ENCODE measurements at regions not wholly inside any gene's neighbourhood (a gene's known extent, or its start where the extent isn't known, plus 50 kb on each side); places are given as distances from the start of the nearest gene placed in this dataset.

DNA sequence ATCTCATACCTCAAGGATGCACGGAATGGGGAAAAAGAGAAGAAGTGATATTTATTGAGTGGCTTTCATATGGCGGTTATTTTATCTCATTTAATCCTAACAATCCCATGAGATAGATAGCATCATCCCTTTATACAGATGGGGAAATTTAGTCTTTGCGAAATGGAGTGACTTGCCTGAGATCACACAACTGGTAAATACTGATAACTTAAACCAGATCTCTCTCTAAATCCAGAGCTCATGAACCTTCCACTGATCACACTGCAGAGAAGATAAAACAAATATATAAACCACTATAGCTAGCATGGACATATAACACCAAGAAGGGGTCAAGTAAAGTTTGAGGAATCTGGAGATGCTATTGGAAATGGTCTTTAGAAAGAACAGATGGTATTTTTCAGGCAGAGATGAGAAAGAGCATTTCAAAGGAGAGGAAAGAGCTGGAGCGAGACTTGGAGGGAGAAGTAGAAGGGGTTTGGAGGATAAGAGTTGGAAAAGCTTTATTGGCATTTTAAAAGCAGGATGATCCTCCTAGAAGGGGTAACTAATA lies 139.8 kb upstream of the TNFAIP3 start:
- Mint-ChIP-seq H3K4me1 (ENCODE audit: insufficient read depth, unreplicated experiment) (peaks cover 31% of the 10 kb centered on the region), H3K27me3 (ENCODE audit: insufficient read depth, unreplicated experiment) (no peaks in the 10 kb centered on the region), H3K9me3 (ENCODE audit: unreplicated experiment) (no peaks in the 10 kb centered on the region), H3K4me3 (ENCODE audit: unreplicated experiment) (no peak overlapping the region), H3K36me3 (ENCODE audit: insufficient read depth, unreplicated experiment) (peaks cover 6% of the 10 kb centered on the region), H3K27ac (ENCODE audit: low read depth, unreplicated experiment) (no peak overlapping the region)
- intact Hi-C loops (cut with micrococcal nuclease): no loop called here
- BruUV-seq (replicated peaks): no TSS peak
- ChIA-PET POLR2A (interaction anchor here (0.6 to 3.5 kb wide), 5 partner anchors 16 to 359 kb away, joined by 3 to 28 read pairs (median 4); partner anchors contain the start of gene TNFAIP3), CTCF (interaction anchor here (0.6 to 3.1 kb wide), 11 partner anchors 19 to 389 kb away, joined by 3 to 12 read pairs (median 4); partner anchors contain the start of gene TNFAIP3)
- TF ChIP-seq, protein P1, sequence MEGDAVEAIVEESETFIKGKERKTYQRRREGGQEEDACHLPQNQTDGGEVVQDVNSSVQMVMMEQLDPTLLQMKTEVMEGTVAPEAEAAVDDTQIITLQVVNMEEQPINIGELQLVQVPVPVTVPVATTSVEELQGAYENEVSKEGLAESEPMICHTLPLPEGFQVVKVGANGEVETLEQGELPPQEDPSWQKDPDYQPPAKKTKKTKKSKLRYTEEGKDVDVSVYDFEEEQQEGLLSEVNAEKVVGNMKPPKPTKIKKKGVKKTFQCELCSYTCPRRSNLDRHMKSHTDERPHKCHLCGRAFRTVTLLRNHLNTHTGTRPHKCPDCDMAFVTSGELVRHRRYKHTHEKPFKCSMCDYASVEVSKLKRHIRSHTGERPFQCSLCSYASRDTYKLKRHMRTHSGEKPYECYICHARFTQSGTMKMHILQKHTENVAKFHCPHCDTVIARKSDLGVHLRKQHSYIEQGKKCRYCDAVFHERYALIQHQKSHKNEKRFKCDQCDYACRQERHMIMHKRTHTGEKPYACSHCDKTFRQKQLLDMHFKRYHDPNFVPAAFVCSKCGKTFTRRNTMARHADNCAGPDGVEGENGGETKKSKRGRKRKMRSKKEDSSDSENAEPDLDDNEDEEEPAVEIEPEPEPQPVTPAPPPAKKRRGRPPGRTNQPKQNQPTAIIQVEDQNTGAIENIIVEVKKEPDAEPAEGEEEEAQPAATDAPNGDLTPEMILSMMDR (IDR thresholded peaks at IDR 0.05; ENCODE audit: unreplicated experiment): no peak
- DNase-seq (ENCODE audit: unreplicated experiment): no peak

DNA sequence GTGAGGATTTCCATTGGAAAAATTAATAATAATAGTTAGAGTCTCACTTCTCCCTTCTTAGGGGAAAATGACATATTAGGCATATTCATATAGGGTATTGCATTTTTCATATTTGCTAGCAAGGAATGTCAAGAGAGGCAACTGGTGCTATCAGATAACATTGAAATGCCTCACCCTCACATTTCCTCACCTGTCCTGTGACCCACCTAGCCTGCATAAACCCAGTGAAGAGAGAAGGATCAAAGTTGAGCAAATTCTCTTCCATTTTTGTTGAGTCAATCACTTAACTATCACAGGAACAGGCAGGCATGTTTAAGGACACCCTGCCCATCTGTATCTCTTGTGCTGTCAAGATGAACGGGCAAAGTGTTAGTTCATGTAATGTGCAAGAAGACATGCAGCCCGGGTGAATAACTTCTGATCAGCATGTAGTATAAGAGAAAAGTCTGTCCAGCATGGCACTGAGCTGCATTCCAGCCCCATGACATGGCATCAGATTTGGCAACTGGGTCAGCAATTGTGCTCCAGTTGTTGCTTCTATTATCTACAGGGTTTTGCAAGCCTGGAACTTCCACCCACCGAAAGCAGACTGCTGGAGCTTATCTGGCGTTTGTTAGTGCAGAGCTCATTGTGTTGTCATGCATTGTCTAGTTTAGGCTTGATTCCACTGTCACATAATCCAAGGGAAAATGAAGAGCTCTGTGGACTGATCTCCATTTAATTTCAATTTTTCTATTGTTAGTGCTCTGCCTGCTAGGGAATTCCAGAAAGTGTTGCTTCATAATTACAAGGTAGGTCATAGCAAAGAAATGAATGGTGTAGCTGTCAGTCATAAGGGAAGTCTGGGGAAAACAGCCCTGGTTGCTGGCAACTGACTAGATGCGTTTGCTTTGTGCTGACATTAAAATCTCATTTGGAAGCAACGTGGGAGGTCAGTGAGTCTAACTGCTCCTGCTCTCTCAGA lies 138.4 kb upstream of the TNFAIP3 start:
- POLR2A ChIA-PET: interaction anchor here (0.6 to 3.5 kb wide), 20 partner anchors 12 to 727 kb away, joined by 3 to 43 read pairs (median 4); partner anchors contain the start of gene TNFAIP3
- TF ChIP-seq, protein P1 (IDR thresholded peaks at IDR 0.05; ENCODE audit: unreplicated experiment): no peak
- H3K27ac Mint-ChIP-seq (ENCODE audit: low read depth, unreplicated experiment): peak overlapping the region; percentile 73
- H3K9me3 Mint-ChIP-seq (ENCODE audit: unreplicated experiment): no peaks in the 10 kb centered on the region
- intact Hi-C loops (cut with micrococcal nuclease): loop anchor here (1.0 to 2.0 kb wide), 2 partner anchors 104 to 140 kb away; no protein-coding TSS in a partner anchor
- CTCF ChIA-PET: interaction anchor here (0.7 to 3.0 kb wide), 10 partner anchors 20 to 387 kb away, joined by 3 to 10 read pairs (median 4); partner anchors contain the start of gene TNFAIP3
- BruUV-seq (replicated peaks): no TSS peak
- peak overlapping the region; percentile 22 for H3K4me3 Mint-ChIP-seq (ENCODE audit: unreplicated experiment)
- H3K27me3 Mint-ChIP-seq (ENCODE audit: insufficient read depth, unreplicated experiment): no peaks in the 10 kb centered on the region
- peaks cover 6% of the 10 kb centered on the region for H3K36me3 Mint-ChIP-seq (ENCODE audit: insufficient read depth, unreplicated experiment)
- peak; percentile 95 for DNase-seq (ENCODE audit: unreplicated experiment)
- H3K4me1 Mint-ChIP-seq (ENCODE audit: insufficient read depth, unreplicated experiment): peaks cover 37% of the 10 kb centered on the region

DNA sequence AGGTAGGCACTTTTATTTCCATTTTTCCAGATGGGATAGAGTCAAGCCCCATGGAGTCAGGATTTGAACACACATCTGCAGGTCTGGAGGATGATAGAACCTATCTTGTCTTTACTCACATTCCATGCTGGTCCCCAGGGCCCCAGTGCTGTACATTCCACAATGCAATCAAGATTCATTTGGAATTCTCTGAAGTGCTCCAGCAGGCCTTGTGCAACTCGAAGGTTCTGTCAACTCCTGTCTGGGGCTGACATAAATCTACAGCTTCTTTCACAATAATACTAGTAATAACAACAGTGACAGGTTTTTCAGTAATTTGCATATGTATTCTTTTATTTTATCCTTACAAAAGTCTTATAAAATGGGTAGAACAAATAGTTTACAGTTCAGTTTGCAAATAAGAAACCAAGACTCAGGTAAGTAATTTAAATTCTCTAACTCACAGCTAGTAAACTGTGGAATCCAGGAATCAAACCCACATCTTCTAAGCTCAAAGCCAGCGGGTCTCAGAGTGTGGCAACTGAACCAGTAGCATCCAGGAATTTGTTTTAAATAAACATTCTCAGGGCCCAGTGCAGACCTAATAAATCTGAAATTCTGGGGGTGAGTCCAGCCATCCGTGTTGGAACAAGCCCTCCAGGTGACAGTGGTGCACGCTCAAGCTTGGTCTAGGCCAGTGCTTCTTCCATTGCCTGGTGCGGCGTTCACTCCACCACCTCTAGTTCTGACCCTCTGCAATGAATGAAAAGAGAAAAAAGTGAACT lies 137.0 kb upstream of the TNFAIP3 start:
- TF ChIP-seq, protein P1 (IDR thresholded peaks at IDR 0.05; ENCODE audit: unreplicated experiment): no peak
- CTCF ChIA-PET: interaction anchor here (0.7 to 2.0 kb wide), 7 partner anchors 13 to 385 kb away, joined by 3 to 10 read pairs (median 3); no protein-coding TSS in a partner anchor
- peak overlapping the region; percentile 73 for H3K27ac Mint-ChIP-seq (ENCODE audit: low read depth, unreplicated experiment)
- H3K27me3 Mint-ChIP-seq (ENCODE audit: insufficient read depth, unreplicated experiment): no peaks in the 10 kb centered on the region
- H3K4me3 Mint-ChIP-seq (ENCODE audit: unreplicated experiment): no peak overlapping the region
- BruUV-seq (replicated peaks): no TSS peak
- no peaks in the 10 kb centered on the region for H3K9me3 Mint-ChIP-seq (ENCODE audit: unreplicated experiment)
- intact Hi-C loops (cut with micrococcal nuclease): loop anchor here (1.0 to 2.0 kb wide), 2 partner anchors 102 to 139 kb away; no protein-coding TSS in a partner anchor
- H3K4me1 Mint-ChIP-seq (ENCODE audit: insufficient read depth, unreplicated experiment): peaks cover 37% of the 10 kb centered on the region
- H3K36me3 Mint-ChIP-seq (ENCODE audit: insufficient read depth, unreplicated experiment): peaks cover 6% of the 10 kb centered on the region
- peak; percentile 65 for DNase-seq (ENCODE audit: unreplicated experiment)
- POLR2A ChIA-PET: interaction anchor here (0.5 to 3.5 kb wide), 12 partner anchors 11 to 658 kb away, joined by 3 to 43 read pairs (median 7); partner anchors contain the start of gene TNFAIP3

All from MCF 10A (cell line).